Activated T-helper 17 cell treated with anti-CD3 and anti-CD28 coated beads, Interleukin-2, amount 50 U/mL, for 72 hours (primary cell): ENCODE measurements at regions not wholly inside any gene's neighbourhood (a gene's known extent, or its start where the extent isn't known, plus 50 kb on each side); places are given as distances from the start of the nearest gene placed in this dataset.

Source experiments
- ATAC-seq: fragments of 150-1000 bp; cut with Tn5 transposase; replicated peaks from 2 replicates; pipeline ENCODE4 v1.10.0; 2021; ENCODE audit warnings: mild to moderate bottlenecking, moderate library complexity
- H3K27ac Mint-ChIP-seq: one replicate; pipeline ENCODE4 v1.8.0; 2022; ENCODE audit warnings: mixed read lengths
- H3K27me3 Mint-ChIP-seq: one replicate; pipeline ENCODE4 v1.8.0; 2022; ENCODE audit warnings: mixed read lengths
- H3K36me3 Mint-ChIP-seq: one replicate; pipeline ENCODE4 v1.8.0; 2022; ENCODE audit warnings: low read depth, mild to moderate bottlenecking, mixed read lengths
- H3K4me1 Mint-ChIP-seq: one replicate; pipeline ENCODE4 v1.8.0; 2022; ENCODE audit warnings: mixed read lengths
- H3K4me3 Mint-ChIP-seq: one replicate; pipeline ENCODE4 v1.8.0; 2022; ENCODE audit warnings: mild to moderate bottlenecking, mixed read lengths
- H3K9me3 Mint-ChIP-seq: one replicate; pipeline ENCODE4 v1.8.0; 2022; ENCODE audit warnings: mixed read lengths

GRCh38 chr9:131809941-131810344 is 70.1 kb upstream of the RAPGEF1 start:
- no peak overlapping the region for H3K27ac Mint-ChIP-seq
- ATAC-seq: no peak
- H3K27me3 Mint-ChIP-seq: peaks cover 37% of the 10 kb centered on the region
- no peaks in the 10 kb centered on the region for H3K36me3 Mint-ChIP-seq
- H3K9me3 Mint-ChIP-seq: no peaks in the 10 kb centered on the region
- no peaks in the 10 kb centered on the region for H3K4me1 Mint-ChIP-seq
- no peak overlapping the region for H3K4me3 Mint-ChIP-seq

- peaks cover 43% of the 10 kb centered on the region for H3K27me3 Mint-ChIP-seq
- H3K4me1 Mint-ChIP-seq: no peaks in the 10 kb centered on the region
- no peak for ATAC-seq
- H3K9me3 Mint-ChIP-seq: no peaks in the 10 kb centered on the region
- H3K36me3 Mint-ChIP-seq: no peaks in the 10 kb centered on the region
- no peak overlapping the region for H3K27ac Mint-ChIP-seq
- H3K4me3 Mint-ChIP-seq: no peak overlapping the region
Measured at GRCh38 chr9:131808291-131808690, 68.4 kb upstream of the RAPGEF1 start.

- H3K36me3 Mint-ChIP-seq: no peaks in the 10 kb centered on the region
- no peak for ATAC-seq
- H3K27ac Mint-ChIP-seq: no peak overlapping the region
- no peak overlapping the region for H3K4me3 Mint-ChIP-seq
- H3K9me3 Mint-ChIP-seq: no peaks in the 10 kb centered on the region
- H3K4me1 Mint-ChIP-seq: no peaks in the 10 kb centered on the region
- peaks cover 37% of the 10 kb centered on the region for H3K27me3 Mint-ChIP-seq
Measured at GRCh38 chr9:131807144-131807983, 67.5 kb upstream of the RAPGEF1 start.

GRCh38 chr9:131805803-131806202 is 65.9 kb upstream of the RAPGEF1 start:
- Mint-ChIP-seq H3K4me3 (no peak overlapping the region), H3K4me1 (no peaks in the 10 kb centered on the region), H3K36me3 (no peaks in the 10 kb centered on the region), H3K9me3 (no peaks in the 10 kb centered on the region), H3K27me3 (peaks cover 42% of the 10 kb centered on the region), H3K27ac (no peak overlapping the region)
- no peak for ATAC-seq

GRCh38 chr9:131804826-131805225 is 65.0 kb upstream of the RAPGEF1 start:
- Mint-ChIP-seq H3K27me3 (peaks cover 51% of the 10 kb centered on the region), H3K4me3 (no peak overlapping the region), H3K36me3 (no peaks in the 10 kb centered on the region), H3K9me3 (peaks cover 4% of the 10 kb centered on the region), H3K4me1 (no peaks in the 10 kb centered on the region), H3K27ac (no peak overlapping the region)
- no peak for ATAC-seq

- no peaks in the 10 kb centered on the region for H3K4me1 Mint-ChIP-seq
- H3K36me3 Mint-ChIP-seq: no peaks in the 10 kb centered on the region
- no peak for ATAC-seq
- H3K9me3 Mint-ChIP-seq: peaks cover 5% of the 10 kb centered on the region
- H3K4me3 Mint-ChIP-seq: no peak overlapping the region
- H3K27me3 Mint-ChIP-seq: peaks cover 48% of the 10 kb centered on the region
- H3K27ac Mint-ChIP-seq: no peak overlapping the region
Measured at GRCh38 chr9:131803758-131804411, 64.0 kb upstream of the RAPGEF1 start.

- Mint-ChIP-seq H3K4me1 (no peaks in the 10 kb centered on the region), H3K9me3 (peaks cover 5% of the 10 kb centered on the region), H3K27me3 (peaks cover 45% of the 10 kb centered on the region), H3K4me3 (no peak overlapping the region), H3K36me3 (no peaks in the 10 kb centered on the region), H3K27ac (no peak overlapping the region)
- no peak for ATAC-seq
Measured at GRCh38 chr9:131801810-131802209, 61.9 kb upstream of the RAPGEF1 start.

- H3K4me1 Mint-ChIP-seq: no peaks in the 10 kb centered on the region
- H3K9me3 Mint-ChIP-seq: peaks cover 5% of the 10 kb centered on the region
- H3K36me3 Mint-ChIP-seq: no peaks in the 10 kb centered on the region
- H3K27me3 Mint-ChIP-seq: peaks cover 38% of the 10 kb centered on the region
- no peak for ATAC-seq
- no peak overlapping the region for H3K4me3 Mint-ChIP-seq
- H3K27ac Mint-ChIP-seq: no peak overlapping the region
Measured at GRCh38 chr9:131800843-131801242, 61.0 kb upstream of the RAPGEF1 start.

- H3K27me3 Mint-ChIP-seq: peaks cover 40% of the 10 kb centered on the region
- no peaks in the 10 kb centered on the region for H3K4me1 Mint-ChIP-seq
- H3K9me3 Mint-ChIP-seq: peaks cover 5% of the 10 kb centered on the region
- H3K27ac Mint-ChIP-seq: no peak overlapping the region
- no peaks in the 10 kb centered on the region for H3K36me3 Mint-ChIP-seq
- ATAC-seq: no peak
- no peak overlapping the region for H3K4me3 Mint-ChIP-seq
Measured at GRCh38 chr9:131800366-131800765, 60.5 kb upstream of the RAPGEF1 start.

- H3K4me3 Mint-ChIP-seq: no peak overlapping the region
- peaks cover 5% of the 10 kb centered on the region for H3K9me3 Mint-ChIP-seq
- ATAC-seq: peak; percentile 35
- H3K36me3 Mint-ChIP-seq: no peaks in the 10 kb centered on the region
- no peaks in the 10 kb centered on the region for H3K4me1 Mint-ChIP-seq
- H3K27me3 Mint-ChIP-seq: peaks cover 41% of the 10 kb centered on the region
- H3K27ac Mint-ChIP-seq: no peak overlapping the region
Measured at GRCh38 chr9:131799177-131799823, 59.4 kb upstream of the RAPGEF1 start.

- H3K9me3 Mint-ChIP-seq: peaks cover 5% of the 10 kb centered on the region
- H3K27me3 Mint-ChIP-seq: peaks cover 42% of the 10 kb centered on the region
- H3K27ac Mint-ChIP-seq: no peak overlapping the region
- H3K4me3 Mint-ChIP-seq: no peak overlapping the region
- no peak for ATAC-seq
- H3K36me3 Mint-ChIP-seq: no peaks in the 10 kb centered on the region
- no peaks in the 10 kb centered on the region for H3K4me1 Mint-ChIP-seq
Measured at GRCh38 chr9:131798246-131798645, 58.4 kb upstream of the RAPGEF1 start.

- no peak overlapping the region for H3K27ac Mint-ChIP-seq
- H3K36me3 Mint-ChIP-seq: no peaks in the 10 kb centered on the region
- H3K27me3 Mint-ChIP-seq: peaks cover 21% of the 10 kb centered on the region
- no peaks in the 10 kb centered on the region for H3K9me3 Mint-ChIP-seq
- no peaks in the 10 kb centered on the region for H3K4me1 Mint-ChIP-seq
- H3K4me3 Mint-ChIP-seq: no peak overlapping the region
- no peak for ATAC-seq
Measured at GRCh38 chr9:131794393-131794792, 54.5 kb upstream of the RAPGEF1 start.

GRCh38 chr9:131791542-131792254 is 51.8 kb upstream of the RAPGEF1 start:
- H3K36me3 Mint-ChIP-seq: no peaks in the 10 kb centered on the region
- no peaks in the 10 kb centered on the region for H3K9me3 Mint-ChIP-seq
- peaks cover 7% of the 10 kb centered on the region for H3K4me1 Mint-ChIP-seq
- H3K4me3 Mint-ChIP-seq: no peak overlapping the region
- H3K27me3 Mint-ChIP-seq: peaks cover 34% of the 10 kb centered on the region
- no peak overlapping the region for H3K27ac Mint-ChIP-seq
- ATAC-seq: no peak
